H1 (cell line): ENCODE measurements at regions not wholly inside any gene's neighbourhood (a gene's known extent, or its start where the extent isn't known, plus 50 kb on each side); places are given as distances from the start of the nearest gene placed in this dataset.

Experiments
- ASH2L ChIP-seq: fragments of 200-600, 300-600 bp; sonication (generic); IDR thresholded peaks from one replicate; pipeline ENCODE4 v1.7.1; 2017; ENCODE audit warnings: low read length
- PHF8 ChIP-seq: fragments of 200-600 bp; sonication (generic); conservative IDR thresholded peaks from 2 replicates; pipeline ENCODE4 v1.7.1; 2012; ENCODE audit warnings: low read depth, mild to moderate bottlenecking, inconsistent platforms, low read length, moderate library complexity
- POU5F1 ChIP-seq: IDR thresholded peaks from 2 replicates; pipeline ENCODE4 v1.6.1; 2011; ENCODE audit warnings: low read depth, mild to moderate bottlenecking, low read length, moderate library complexity
- RAD21 ChIP-seq, 2 experiments: IDR thresholded peaks in 1 of 2; conservative IDR thresholded peaks in 1 of 2; 2 replicates each; pipeline ENCODE4 v1.6.1; 2011; ENCODE audit warnings: low read depth in 2 of 2, low read length in 2 of 2, improper control_type of control experiment in 1 of 2, inconsistent platforms in 1 of 2, mild to moderate bottlenecking in 1 of 2, moderate library complexity in 1 of 2
- SAP30 ChIP-seq: fragments of 300-600 bp; sonication (generic); IDR thresholded peaks from 2 replicates; pipeline ENCODE4 v1.7.1; 2012; ENCODE audit warnings: low read length, moderate library complexity, mild to moderate bottlenecking, inconsistent platforms; ENCODE audit not compliant: insufficient read depth, insufficient replicate concordance
- ZNF274 ChIP-seq: IDR thresholded peaks from 2 replicates; pipeline ENCODE4 v1.7.0; 2012; ENCODE audit warnings: low read length, borderline replicate concordance; ENCODE audit errors: extremely low read depth

DNA sequence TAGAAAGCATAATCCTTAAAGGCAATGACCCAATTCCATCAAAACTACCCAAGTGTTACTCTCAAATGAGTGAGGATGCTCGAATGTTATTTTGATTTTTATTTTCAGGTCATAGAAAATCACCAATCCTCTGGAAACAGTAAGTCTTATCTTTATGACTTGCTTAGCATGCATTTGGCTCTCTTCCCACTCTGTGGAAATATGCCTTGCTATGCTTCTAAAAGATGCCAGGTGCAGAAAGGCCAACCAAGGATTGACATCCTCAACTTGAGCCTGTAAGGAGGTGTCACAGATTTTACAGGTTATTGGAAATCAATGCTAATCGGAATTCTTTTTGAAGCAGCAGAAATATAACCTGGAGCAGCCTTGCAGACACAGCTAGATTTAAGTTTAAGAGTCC, 543.9 kb upstream of the LINC00305 start (continued):
- TF ChIP-seq ZNF274 (no peak), SAP30 (no peak), PHF8 (no peak), RAD21 (IDR thresholded peaks at IDR 0.05 in 1 of 2, conservative IDR thresholded peaks at IDR 0.05 in 1 of 2; ENCODE audit: low read depth in 2 of 2, low read length in 2 of 2) (no peak), POU5F1 (no peak), ASH2L (no peak)
